ENCODE measurements at regions not wholly inside any gene's neighbourhood (a gene's known extent, or its start where the extent isn't known, plus 50 kb on each side); places are given as distances from the start of the nearest gene placed in this dataset.

DNA sequence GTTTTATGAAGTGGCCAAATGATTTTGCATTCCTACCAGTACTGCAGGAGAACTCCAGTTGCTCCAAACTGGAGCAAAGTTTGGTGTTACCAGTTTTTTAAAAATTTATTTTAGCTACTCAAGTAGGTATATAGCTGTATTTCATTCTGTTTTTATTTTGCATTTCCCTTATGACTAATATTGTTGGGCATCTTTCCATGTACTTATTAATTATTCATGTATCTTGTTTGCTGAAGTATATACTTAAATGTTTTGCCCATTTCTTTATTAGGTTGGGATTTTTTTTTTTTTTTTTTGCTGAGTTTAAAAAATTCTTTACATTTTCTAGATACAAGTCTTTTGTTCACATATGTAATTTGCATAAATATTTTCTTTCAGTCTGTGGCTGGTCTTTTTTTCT, 386.6 kb upstream of the DAB2 start:
- no peak for DNase-seq (ENCODE audit: low spot score)

DNA sequence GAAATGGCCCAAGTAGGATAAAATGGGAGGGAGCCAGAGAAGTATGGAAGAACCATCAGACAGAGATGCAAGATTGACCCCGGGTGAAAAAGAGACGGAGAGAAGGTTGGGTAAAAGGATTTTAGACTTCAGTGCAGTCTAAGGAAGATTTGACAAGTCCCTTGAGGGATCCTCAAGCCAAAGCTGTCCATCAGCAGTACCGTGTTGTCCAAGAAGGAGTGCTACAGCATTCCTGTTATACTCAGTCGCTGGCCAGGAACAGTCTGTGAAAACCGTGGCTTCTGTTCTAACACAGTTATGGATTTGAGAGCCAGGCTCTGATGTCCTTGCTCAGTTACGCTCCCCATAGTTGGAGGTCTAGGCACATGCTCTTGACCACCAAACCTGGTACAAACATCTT, 383.9 kb upstream of the DAB2 start:
- no peak for DNase-seq (ENCODE audit: low spot score)

- no peak for DNase-seq (ENCODE audit: low spot score)
These were observed 376.5 kb upstream of the DAB2 start for GRCh38 chr5:39801306-39801705.

DNA sequence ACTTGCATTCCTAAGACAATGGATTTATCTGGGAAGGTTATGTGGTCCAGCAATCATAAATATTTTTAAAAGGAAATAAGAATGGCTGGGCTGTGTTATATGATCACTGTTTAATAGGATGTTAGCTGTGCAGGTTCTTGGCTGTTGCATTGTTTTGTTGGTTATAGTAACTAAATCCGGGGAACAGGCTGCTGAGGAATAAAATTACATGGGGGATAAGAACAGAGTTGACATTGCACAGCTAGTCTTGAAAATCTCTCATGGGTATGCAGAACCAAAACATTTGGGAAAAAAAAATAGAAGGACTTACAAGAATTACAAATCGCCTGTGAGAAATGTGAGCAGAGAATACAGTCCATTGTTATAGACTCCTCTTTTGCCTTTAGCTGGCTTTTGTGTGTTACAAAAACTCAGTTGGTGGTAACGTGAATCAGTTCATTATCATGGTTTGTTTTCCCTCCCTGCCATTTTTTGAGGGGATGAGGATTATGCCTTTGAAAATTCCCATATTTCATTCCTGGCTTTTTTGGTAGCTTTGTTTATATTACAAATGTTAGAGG, 375.3 kb upstream of the DAB2 start:
- no peak for DNase-seq (ENCODE audit: low spot score)

GRCh38 chr5:39799242-39799641, 374.5 kb upstream of the DAB2 start:
- no peak for DNase-seq (ENCODE audit: low spot score)

- no peak for DNase-seq (ENCODE audit: low spot score)
These were observed 369.9 kb upstream of the DAB2 start for GRCh38 chr5:39794513-39795210.

- DNase-seq (ENCODE audit: low spot score) = no peak
These were observed 360.6 kb upstream of the DAB2 start for GRCh38 chr5:39785410-39785809.

GRCh38 chr5:39783756-39784421, 359.1 kb upstream of the DAB2 start:
- no peak for DNase-seq (ENCODE audit: low spot score)

DNA sequence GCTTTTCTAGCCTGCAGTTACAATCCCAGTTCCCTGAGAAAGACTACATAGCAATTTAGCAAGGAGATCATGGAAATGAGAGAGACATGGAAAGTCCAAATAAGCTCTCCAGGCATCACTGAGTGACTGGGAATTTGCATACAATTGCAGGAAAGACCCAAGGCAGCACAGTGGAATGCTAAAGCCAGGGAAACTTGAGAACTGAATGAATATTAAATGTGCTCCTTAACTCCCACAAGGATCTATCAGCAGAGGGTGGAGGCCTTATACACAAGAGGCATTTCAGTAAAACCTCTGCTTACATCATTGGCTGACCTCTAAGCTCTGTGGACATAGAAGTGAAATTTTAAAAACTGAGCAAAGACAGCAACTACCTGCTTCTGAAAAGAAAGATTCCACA, 355.6 kb upstream of the DAB2 start:
- no peak for DNase-seq (ENCODE audit: low spot score)

DNA sequence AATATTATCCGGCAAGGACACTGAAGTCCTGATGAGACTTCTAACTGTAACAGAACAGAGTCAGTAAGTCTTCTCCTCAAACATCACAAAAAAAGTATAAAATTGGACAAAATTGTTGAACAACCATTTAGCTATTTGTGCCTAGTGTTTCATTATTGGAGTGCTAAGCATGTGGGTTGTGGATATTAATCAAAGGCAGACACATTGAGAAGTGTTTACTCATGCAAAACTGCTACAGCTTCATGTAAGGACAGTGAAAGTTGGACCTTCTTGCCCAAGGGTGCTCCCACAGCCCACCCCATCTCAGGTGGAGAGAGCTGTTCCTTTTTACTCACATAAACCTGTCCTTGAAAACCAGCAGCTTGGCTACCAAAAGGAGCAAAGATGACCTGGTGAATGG, 355.1 kb upstream of the DAB2 start:
- DNase-seq (ENCODE audit: low spot score) = no peak

DNA sequence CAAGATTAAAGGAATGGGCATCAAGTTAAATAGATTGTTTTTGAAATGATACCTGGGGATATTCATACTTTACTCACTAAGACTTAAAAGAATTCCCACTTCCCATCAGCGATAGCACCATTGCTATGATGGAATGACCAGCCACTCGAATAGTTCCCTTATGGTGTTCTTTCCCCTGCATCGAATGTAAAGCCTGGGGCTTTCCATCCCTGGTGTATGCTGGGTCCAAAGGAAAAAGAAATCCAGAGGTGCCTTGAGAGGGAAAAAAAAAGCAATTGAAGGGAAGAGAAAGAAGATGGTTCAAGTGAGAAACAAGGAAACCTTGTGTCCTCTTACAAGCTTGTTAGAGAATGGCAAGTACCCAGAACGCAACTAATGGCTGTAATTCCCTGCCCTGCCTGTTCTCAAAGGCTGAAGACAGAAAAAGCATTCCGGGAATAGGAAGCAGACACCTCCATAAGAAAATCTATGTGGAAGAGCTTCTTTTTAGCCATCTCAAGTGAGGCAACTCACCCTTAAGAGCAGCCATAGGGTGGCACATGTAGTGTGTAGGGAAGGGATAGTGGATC, 351.1 kb upstream of the DAB2 start:
- DNase-seq (ENCODE audit: low spot score) = no peak

DNA sequence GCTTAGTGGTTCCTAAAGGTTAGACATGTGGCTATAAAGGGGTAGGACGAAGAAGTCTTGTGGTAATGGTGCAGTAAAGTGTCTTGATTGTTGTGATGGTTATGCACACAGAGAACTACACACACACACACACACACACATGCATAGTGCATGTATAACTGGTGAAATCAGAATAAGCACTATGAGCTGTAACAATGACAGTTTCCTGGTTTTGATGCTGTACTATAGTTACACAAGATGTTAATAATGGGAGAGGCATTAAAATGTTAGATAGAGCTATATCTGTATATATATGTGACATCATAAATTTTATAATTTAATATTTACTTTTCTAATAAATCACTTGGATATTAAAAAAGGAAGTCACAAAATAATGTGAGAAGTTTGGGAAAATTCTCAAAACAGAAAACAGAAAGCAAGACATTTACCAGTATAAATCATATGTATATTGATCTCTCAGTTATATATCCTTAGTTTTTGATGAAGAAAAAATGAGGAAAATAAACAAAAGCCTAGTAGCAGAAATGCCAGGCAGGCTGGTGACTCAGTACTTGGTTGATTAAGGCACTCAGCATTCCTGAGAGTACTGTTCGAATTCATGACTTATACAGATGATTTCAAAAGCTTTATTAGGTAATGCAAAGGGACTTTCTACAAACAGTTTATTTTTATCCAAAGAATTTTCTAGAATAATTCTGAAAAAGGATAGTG, 350.5 kb upstream of the DAB2 start:
- DNase-seq (ENCODE audit: low spot score) = no peak

- DNase-seq (ENCODE audit: low spot score) = no peak
These were observed 349.8 kb upstream of the DAB2 start for GRCh38 chr5:39774605-39775004.

DNA sequence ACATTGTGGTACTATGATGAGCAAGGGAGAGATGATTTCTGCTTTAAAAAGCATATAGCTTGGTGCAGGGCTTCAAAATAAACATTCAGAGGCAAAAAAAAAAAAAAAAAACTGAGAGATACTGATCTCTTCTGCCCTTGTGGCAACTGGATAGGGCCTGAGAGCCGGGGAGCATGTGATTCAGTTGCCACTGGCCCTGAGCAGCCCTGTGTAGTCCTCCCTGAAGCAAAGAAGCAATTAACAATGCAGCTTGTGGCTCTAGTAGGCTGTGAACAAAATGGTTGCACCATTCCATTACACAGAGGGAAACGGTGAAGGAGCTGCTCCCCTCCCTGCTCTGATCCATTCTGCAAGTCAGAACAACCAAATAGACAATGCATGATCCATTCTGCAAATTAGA, 347.5 kb upstream of the DAB2 start:
- DNase-seq (ENCODE audit: low spot score) = no peak

- no peak for DNase-seq (ENCODE audit: low spot score)
These were observed 343.1 kb upstream of the DAB2 start for GRCh38 chr5:39767916-39768315.

DNA sequence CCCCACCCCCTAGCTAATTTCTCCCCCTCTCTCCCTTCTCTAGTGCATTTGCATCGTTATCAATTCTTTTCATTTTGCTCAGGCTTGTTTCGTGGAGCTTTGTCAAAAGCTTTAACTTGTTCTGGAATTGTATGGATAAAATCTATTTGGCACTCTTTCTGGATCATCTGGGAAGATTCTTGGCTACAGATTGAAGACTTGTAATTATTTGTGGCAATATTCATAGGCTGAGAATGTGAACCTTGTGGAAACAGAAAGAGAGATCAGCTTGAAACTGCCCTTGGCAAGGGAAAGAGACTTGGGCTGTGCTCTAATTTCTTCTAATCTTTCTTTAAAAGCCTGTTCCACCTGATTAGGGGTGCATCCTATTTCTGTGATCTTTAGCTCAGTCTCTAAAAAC, 340.6 kb upstream of the DAB2 start:
- DNase-seq (ENCODE audit: low spot score) = no peak

DNA sequence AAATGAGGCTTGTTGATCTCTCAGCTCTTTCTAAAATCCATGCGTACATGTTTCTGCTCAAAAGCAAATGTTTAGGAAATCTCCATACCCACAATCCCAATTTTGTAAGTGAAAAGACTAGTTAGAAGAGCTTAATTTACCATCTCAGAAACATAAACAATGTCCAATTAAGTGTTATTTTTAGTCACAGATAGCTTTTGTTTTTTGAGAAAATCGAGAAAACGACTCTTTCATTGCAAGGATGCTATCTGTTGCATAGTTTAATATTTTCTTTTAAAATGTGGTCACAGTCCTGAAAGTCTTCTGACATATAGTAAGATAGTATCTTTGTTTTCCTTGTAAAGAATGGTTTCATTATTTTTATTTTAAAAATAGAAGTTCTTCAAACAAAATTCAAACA, 338.0 kb upstream of the DAB2 start:
- DNase-seq (ENCODE audit: low spot score) = no peak

DNA sequence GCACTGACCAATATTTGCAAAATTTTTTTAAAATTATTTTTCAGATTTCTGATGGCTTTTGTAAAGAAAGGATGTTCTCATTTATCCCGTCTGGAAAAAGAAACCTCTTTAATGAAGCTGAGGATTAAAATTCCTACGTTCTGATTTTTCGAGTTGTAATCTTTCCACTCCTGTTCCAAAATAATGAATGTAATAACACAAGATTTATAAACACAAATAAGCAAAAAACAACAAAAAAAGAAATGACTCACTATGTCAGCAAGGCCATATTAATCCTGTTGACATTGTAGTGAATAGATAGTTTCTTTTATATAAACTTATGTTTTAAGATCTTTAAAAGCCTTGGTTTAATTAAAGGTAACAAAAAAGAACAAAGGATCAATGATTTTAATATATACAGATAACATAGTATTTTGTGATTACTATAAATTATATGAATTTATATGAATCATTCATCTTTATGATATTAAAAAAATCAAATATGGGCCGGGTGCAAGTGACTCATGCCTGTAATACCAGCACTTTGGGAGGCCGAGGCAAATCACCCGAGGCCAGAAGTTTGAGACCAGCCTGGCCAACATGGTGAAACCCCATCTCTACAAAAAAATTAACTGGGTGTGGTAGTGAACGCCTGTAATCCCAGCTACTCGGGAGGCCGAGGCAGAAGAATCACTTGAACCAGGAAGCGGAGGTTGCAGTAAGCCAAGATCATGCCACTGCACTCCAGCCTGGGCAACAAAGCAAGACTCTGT, 336.6 kb upstream of the DAB2 start:
- no peak for DNase-seq (ENCODE audit: low spot score)

DNA sequence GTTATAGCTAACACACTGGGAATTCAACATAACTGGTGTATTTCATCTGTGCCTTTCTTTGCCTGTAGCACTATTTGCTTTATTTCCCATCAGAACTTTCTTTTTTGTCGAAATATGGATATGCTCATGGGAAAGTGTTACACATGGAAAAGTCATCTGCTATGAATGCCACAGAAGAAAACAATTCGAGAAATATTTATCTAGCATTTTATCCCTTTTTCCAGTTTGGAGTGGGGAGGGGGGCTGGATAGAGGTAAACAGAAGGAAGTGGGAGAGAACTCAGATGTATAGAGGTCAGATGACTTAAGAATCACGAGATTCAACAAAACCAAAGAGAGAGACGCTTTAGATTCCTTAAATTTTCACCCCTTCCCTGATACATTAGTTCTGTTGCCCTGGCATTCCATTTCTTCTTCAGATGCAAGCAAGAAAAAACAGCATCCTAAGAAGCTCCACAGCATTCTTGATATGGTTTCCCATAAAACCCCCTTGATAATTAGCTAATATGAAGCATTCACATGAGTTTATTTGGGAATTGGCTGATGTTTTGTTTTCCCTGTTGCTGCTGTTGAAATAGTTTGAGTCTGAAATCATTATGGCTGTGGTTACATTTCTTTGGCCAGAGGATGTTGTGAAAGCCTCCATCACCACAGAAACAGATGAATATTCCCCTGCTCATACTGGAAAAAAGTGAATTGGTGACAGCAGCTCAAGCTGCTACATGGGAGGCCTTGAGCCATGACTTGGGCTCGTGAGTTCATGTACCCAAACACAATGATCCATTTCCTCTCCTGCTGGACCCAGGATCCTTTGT, 335.8 kb upstream of the DAB2 start:
- no peak for DNase-seq (ENCODE audit: low spot score)

- no peak for DNase-seq (ENCODE audit: low spot score)
These were observed 334.9 kb upstream of the DAB2 start for GRCh38 chr5:39759701-39760100.

- DNase-seq (ENCODE audit: low spot score) = no peak
These were observed 333.6 kb upstream of the DAB2 start for GRCh38 chr5:39758426-39758825.

All from mucosa of gallbladder (tissue), 1 donor.